Suppressor macrophage (primary cell): ENCODE measurements at regions not wholly inside any gene's neighbourhood (a gene's known extent, or its start where the extent isn't known, plus 50 kb on each side); places are given as distances from the start of the nearest gene placed in this dataset.

ENCODE experiments used
- DNase-seq, 4 experiments: peaks; one replicate each; pipeline ENCODE4 v3.0.0-alpha.2; 2020 to 2022

DNA sequence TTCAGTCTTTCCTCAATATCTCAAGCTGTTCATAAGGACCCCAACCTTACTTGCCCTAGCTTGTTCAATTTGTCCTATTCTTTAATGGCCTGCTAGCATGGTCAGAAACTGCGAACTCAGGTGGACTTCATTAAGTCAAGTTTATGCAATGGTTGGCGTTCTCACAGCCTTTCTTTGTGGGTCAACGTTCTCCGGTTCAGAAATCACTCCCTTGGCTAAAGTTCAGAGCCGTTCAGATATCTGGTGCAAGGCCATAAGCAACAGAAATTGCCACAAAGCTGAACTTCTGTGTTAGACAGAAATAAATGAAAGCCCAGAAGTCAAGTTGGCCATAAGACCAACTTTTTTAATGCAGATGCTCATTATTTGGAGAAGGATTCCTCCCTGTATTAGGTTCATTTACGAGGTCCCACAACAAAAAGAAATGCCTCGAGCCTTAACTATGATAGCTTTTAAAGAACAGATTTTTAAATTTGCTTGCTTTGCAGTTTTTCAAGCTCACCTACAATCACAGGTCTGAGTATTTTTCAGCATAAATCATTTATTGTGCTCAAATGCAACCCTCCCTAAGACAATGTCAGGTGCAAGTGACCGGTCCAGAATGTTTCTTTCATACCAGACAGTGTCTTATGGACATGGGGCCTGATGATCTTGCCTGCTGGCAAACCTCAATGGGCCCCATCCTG lies 140.2 kb upstream of the COL11A1 start:
- no peak for DNase-seq

DNA sequence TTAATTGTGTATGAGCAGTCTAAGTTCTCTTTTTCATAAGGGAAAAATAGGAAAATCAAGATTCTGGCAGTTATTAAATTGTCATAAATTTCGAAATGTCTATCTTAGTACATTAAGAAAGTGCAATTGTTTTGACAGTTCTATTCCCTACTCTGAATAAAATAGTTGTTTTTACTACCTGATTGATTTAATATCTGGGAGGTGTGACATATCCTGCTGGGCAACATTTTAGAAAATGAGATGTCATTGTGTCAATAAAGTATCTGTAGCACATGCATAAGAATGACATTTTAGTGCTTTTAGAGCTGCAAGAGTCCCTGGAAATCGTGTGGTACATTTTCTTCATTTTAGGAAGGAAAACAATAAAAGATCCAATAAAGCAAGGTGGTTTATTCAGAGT lies 139.2 kb upstream of the COL11A1 start:
- no peak for DNase-seq

DNA sequence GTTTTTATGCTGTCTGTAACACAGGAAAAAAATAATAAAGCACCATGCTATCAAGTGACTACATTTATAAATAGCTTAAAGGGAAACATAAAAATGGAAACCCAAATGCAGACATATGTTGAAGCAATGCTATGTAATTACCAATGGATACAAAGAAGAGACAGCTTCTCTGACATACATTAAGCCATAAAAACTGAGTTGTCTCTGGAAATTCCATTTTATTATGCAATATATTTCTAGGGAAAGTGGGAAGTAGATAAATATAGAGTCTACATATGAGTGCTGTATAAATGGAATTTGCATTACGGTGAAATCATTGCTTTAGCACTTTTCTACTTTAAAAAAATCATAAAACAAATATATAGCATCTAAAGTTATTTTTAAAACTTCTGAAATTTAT lies 135.2 kb upstream of the COL11A1 start:
- no peak for DNase-seq

DNA sequence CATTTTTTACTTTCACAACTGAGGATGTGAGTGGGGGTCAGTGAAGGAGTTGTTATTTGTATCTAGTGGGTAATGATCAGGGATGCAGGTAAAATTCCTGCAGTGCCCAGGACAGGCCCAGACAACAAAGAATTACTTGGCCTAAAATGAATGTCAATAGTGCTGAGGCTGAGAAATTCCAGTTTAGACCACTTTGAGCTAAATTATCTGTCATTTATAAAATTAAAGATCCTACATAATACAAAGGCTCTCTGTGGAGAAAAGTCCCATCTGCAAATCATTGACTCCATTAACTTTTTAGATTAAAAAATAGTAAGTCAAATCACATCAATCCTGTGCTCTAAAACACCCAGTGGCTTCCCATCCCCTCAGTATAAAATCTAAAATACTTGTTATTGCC lies 130.7 kb upstream of the COL11A1 start:
- no peak for DNase-seq

DNA sequence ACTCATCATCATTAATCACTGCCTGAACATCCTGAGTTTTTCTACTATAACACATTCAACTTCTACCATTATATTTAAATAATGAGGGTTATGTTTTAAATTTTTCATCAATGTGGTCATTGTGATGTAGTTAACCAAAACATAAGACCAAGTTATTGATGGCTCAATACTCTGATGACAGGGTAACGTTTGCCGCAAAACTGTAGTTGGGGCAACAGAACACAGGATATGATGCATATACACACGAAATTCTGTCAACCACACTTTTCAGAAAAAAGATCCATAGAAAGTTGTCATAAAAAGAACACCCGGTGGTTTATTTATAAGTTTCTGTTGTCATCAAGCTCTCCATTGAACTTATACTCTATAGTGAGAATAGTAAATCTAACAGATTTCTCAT lies 121.7 kb upstream of the COL11A1 start:
- DNase-seq = no peak

DNA sequence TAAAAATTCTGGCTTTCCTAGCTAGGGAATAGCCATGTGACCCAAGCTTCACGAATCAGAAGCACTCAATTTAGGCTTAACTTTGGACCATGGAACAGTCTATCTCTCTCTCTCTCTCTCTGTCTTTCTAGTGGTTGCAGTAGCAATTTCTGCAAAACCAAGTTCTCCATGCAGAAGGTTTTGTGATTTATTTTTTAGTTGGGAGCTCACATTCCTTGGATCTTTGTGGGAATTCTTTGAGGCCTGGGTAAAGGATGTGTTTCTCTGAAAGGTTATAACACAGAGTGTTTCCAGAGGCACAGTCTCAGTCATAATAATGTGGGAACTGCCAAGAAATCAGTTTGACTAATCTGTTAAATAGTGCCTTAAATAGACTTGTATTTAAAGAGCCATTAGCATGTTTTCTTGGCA lies 112.3 kb upstream of the COL11A1 start:
- no peak for DNase-seq

DNA sequence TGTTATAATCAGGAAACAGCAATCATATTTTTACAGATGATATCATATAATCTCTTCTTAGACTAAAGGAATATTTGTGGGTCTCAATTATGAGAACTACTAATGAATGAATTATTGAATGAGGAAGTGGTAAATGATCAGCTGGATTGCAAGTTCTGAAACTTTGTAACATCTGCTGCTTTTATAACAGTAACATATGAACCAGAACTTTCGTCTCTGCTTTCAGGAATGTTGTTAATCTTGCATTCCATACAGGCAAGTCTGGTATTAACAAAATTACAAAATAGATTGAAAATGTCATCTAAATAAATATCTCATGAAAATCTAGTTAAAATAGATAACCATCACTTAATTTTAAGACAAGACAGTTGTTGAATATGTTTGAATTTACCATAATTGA lies 110.5 kb upstream of the COL11A1 start:
- DNase-seq = no peak

DNA sequence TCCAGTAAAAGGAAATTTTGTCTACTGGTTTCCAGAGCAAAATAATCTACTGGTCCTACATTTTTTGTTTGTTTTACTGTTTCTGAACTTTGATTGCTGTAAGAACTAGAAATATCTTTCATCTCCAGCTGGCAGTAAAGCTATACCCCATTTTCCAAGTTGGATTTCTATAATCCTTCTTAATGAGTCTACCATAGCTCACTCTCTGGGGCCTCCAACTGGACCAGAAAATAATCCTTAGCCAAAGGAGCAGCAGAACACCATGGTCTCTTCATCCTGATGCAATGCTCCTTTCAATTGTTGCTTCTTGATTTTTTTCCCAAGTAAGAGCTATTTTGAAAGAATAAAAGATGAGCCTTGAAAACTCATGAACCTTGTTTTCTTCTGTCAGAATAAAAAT lies 110.0 kb upstream of the COL11A1 start:
- no peak for DNase-seq

DNA sequence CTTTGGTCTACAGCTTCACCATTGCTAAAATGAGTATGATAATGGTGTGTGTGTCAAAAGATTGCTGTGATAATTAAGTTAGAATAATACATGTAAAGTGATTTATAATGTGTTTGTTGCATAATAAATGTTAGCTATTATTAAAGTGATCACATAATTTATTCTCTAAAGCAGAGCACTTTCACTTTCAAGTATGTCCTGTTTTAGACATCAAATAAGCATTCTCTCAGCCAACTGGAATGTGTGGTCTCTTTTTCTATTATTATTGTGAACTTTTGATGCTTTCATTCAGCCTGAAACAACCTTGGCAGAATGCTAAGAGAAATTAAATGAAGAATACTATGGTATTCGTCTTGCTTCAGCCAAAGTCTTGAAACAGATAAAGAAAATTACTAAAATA lies 102.8 kb upstream of the COL11A1 start:
- DNase-seq = no peak

DNA sequence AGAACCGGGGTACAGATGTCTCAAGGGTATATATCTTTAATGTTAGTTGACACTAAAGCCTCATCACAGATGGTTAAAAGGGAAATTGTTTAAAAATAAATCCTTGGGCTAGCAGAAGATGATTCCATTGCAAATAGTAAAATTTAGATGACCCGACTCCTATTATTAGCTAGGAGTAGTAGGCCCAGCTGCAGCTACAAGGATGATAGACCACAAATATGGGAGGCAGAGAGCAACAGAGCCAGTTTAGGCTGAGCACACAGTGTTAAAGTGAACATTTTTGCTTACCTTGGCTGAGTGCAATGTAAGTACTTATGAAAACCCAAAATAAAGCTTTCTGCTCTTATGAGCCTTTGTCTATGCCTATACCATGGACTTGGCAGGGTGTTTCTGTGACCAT lies 100.5 kb upstream of the COL11A1 start:
- no peak for DNase-seq

DNA sequence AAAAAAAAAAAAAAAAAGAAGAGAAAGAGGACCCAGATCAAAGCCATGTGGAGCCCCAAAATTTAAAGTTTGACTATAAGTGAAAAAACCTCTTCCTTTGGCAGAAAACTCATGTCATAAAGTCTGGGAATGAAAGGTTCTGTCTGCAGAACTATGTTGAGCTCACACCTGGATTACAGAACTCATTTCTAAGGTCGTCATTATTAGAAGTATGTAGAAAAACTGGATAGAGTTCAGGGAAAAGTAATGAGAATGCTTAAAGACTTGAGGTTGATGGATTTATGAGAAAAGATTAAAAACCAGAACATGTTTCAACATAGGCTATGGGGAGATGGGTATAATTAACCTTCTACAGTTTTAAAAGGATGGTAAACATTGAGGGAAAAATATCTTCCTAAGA lies 90.7 kb upstream of the COL11A1 start:
- no peak for DNase-seq

DNA sequence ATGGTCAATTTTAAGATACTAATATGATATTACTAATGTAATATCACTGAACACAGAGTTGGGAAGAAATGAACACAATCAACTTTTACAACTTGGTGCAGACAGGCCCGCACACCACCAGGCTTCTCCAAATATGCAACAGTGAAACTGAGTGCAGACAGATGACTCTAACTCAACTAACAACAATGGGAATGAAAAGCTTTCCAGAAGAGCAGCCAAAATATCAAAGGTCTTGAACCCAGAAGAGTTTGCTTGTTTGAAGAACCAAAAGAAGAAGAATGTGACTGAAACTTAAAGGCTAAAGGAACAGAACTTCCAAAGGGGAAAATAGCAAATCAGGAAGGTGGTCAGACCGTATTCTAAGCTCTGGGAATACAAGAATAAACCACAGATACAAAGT lies 89.8 kb upstream of the COL11A1 start:
- DNase-seq = no peak

DNA sequence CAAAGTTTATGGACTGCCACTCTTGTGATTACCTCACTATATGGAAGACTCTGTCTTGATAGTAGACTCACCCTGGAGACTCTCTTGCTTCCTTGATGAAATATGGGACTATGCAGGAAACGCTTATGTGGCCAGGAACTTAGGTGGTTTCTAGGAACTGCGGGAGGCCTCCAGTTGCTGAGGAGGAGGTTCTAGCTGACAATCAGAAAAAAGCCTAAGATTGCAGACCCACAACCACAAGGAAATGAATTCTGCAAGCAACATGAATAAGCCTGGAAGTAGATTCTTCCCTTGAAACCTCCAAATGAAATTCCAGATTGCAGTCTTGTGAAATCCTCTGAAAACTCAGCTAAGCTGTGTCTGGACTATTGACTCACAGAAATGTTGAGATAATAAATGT lies 88.9 kb upstream of the COL11A1 start:
- DNase-seq = no peak

DNA sequence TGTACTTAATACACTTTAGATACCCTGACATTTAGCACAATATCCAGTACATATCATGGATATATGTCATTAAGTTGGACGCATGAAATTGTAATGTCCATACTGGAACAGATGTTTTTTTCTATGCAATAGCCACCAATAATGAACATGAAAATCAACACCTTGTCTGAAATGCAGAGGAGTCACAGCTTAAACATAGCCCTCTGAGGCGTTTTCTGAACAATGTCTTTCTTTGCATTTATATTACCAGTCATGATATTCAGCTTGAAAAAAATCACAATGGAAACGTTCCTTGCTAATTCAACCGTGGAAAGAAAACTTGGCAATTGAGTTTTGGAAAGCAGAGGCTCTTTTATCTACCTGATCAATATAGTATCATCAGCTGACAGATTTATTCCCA lies 86.7 kb upstream of the COL11A1 start:
- DNase-seq = no peak

DNA sequence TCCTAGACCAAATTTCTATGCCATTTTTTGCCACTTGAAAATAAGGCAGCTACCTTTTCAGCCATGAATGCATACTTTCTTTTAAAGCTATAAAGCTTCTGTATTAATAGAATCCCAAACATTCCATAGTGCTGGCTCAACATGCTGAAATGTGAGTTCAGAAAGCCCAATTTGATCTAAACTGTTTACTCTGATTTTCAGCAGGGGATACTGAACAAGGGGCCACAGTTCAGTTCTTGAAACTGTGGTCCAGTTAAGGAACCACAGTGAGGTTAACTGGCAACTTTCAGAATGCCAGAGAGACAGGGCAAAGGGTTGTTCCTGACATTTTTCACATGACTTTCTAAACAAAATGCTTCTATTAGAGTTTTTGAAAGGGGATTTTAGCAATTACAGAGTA lies 85.7 kb upstream of the COL11A1 start:
- no peak for DNase-seq

DNA sequence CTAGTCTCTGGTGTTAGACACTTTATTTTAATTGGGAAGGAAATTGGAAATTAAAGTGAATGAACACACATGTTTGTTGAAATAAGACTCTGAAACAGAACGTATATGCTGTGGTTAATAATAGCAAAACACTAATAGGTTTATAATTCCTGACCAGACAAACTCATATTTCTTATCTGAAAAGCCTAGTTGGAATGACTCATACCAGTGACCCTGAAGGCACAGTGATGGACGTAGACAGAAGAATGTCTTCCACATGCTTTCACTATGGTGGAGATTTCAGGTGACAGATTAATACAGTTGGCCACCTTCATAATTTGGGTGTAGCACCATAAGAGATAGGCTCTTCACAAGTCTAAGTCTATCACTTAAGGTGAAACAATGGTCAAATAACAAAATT lies 83.0 kb upstream of the COL11A1 start:
- DNase-seq = no peak

DNA sequence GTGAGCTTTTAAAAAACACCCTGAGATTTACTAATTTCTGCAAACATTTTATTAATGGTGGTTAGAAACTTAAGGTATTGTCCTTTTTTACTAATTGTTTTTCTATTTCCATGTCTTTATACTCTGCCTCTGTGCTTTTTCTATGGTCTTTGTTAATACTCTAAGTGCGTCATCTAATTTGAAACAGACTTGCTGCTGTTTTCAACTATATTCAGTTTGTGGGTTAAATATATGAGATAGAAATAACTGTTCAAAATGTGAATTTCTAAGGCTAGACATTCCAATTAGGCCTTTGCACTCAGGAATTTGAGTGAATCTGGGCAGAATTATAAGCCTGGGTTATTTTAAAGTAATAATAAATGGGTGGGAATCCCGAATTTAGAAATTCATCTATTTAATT lies 82.4 kb upstream of the COL11A1 start:
- DNase-seq = no peak

DNA sequence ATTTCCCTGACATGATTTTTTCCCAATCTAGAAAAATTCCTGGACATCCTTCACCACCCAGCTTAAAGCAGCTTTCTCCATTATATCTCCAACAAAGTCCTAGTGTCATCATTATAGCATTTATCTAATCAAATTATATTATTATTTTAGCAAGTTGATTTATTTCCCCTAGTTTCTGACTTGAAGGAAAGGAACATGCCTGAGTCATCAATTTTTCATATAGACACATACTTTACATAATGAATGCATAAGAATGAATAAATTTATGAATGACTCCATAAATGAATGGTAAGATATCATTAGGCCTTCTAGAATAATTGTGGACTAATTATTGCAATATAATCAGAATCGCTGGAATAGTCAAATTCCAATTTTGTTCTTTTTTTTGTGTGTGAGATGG lies 79.4 kb upstream of the COL11A1 start:
- DNase-seq = no peak

DNA sequence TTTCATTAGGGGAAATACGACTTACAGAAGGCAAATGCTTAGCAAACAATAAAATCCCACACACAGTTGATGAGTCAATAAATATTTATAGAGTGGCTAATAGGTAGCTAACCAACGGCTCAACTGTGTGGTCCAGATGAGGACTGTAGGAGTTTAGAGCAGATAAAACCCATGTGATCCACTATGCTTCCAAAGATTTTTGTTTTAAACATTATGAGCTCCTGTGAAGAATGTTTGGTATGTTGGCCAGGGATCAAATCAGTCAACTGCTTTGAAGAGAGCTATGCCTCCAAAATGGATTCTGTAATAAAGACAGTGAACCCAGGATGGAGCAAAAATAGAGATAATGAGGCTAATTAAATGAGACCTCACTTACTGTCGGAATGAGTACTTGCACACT lies 72.3 kb upstream of the COL11A1 start:
- DNase-seq = no peak

DNA sequence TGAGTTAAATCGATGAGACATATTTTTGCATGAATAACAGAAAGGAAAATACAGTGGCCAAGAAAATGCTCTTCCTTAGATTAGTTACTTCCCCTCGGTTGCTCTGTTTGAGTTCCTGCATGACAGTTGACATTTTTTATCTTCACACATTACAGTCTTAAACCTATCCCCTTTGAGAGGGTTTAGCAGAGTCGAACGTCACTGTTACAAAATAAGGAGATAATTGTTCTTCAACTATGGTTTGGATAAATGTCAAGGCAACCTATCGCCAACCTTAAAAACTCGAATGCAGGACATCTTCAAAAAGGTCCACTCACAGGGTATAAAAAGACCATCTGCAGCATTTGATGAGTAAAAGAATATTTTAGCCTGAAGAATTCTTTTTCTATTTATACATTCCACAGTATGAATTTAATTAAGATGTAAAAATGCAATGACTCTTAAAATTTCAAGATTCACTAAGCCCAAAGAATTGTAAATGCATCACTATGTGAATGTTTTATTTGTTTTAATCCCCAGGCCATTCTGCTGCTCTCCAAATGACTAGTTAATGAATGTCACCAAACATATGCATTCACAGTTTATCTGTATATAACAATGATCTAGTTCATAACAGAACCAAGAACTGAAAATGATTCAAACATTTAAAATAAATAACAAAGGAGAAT lies 68.9 kb upstream of the COL11A1 start:
- DNase-seq = no peak

DNA sequence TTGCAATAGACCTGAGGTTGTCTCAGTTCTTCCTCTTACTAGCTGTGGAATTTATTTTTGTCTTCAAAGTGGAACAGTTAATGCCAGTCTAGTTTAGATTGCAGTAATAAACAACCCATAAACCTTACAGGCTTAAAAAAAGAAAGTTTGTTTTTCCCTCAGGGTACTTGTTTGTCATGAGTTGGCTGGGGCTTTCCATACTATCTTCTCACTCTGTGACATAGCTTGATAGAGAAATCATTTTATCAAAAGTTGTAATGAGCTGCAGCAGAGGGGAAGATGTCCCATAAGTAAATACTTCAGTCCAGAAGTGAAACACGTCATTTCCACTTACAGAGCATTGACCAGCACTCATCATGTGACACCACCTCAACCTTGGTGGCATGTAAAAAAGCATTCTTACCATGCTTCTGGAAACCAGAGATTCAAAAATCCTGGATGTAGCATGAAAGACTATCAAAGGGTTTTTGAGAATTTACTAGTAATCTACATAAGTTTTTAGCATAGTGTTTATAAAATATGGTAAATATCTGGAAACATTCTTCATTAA lies 62.8 kb upstream of the COL11A1 start:
- no peak for DNase-seq

DNA sequence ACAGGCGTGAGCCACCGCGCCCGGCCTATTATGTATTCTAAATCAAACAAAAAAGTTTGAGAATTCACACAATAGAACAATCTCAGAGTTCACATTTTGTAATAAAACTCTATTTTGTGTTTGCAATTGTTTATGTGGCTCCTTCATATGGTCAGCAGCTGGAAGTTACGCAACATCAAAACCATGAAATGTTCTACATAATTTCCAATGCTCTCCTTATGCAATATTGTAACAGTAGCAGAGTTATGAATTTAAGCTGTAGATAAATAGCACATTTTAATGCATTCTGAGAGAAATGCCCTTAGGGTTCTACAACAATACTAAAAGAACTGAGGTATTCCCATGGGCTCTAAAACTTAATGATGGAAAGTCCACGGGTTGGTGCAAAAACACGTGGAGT lies 62.3 kb upstream of the COL11A1 start:
- no peak for DNase-seq

DNA sequence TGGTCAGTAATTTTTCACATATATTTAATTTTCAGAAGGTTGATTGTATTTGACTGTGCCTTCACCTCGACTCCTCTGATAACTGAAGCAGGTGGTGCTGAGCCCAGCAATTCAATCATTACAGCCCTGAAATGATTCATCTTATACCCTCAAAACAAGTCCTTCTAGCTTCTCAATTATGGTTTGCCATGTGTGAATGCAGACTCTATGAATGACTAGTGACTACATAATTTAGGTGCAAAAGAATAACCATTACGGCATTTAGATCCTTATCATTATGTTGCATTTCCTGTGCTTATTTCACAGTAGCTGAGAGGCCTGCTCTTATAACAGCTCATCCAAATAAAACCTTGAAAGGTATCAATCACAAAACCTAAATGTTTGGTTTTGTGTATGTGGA lies 54.0 kb upstream of the COL11A1 start:
- DNase-seq = no peak

DNA sequence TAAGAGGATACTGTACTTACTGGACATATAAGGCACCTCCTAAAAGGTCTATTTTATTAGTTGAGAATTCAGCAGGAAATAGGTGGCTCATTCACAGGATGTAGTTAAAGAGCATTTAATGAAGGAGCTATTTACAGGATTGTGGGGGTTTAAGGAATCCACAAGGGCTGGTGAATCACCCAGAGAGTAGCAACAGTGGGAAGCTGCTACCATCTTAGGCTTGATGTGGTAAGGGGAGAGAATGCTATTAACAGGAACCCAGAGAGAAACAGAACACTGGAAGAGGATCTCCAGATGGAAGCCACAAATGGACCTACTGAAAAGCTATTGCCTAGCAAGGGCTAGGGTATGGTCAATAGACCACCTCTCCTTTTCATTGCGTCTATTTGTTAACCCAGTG lies 52.0 kb upstream of the COL11A1 start:
- DNase-seq = no peak
